IMR-90 (cell line): ENCODE measurements at regions not wholly inside any gene's neighbourhood (a gene's known extent, or its start where the extent isn't known, plus 50 kb on each side); places are given as distances from the start of the nearest gene placed in this dataset.

Experiments used
- CEBPB ChIP-seq: IDR thresholded peaks from 2 replicates; pipeline ENCODE4 v1.6.1; 2012; ENCODE audit warnings: low read depth, low read length, improper control_type of control experiment
- CTCF ChIP-seq: conservative IDR thresholded peaks from 2 replicates; pipeline ENCODE4 v1.5.1; 2012; ENCODE audit warnings: mild to moderate bottlenecking, low read depth, low read length, improper control_type of control experiment
- RAD21 ChIP-seq: IDR thresholded peaks from 2 replicates; pipeline ENCODE4 v1.6.1; 2012; ENCODE audit warnings: low read length, improper control_type of control experiment

GRCh38 chr2:8006181-8006580 lies 675.7 kb upstream of the ID2 start:
- TF ChIP-seq CTCF (no peak), CEBPB (no peak), RAD21 (no peak)
